Mesenchymal stem cell (in vitro differentiated cells and primary cell): ENCODE measurements at regions not wholly inside any gene's neighbourhood (a gene's known extent, or its start where the extent isn't known, plus 50 kb on each side); places are given as distances from the start of the nearest gene placed in this dataset.

ENCODE experiments used
- DNase-seq: peaks from one replicate; pipeline ENCODE4 v3.0.0-alpha.2; 2013
- H2AFZ ChIP-seq: one replicate; pipeline ENCODE4 v1.6.1; 2013; ENCODE audit warnings: low read depth, mild to moderate bottlenecking, control low read depth, inconsistent platforms, low read length, moderate library complexity
- H2AK5ac ChIP-seq: 2 replicates; pipeline ENCODE4 v1.6.1; 2013; ENCODE audit warnings: low read length, moderate library complexity, mild to moderate bottlenecking, inconsistent platforms; ENCODE audit not compliant: severe bottlenecking
- H2BK120ac ChIP-seq: one replicate; pipeline ENCODE4 v1.6.1; 2013; ENCODE audit warnings: low read depth, mild to moderate bottlenecking, inconsistent platforms, low read length, moderate library complexity
- H2BK12ac ChIP-seq, 2 experiments: one replicate each; pipeline ENCODE4 v1.6.1; 2013; ENCODE audit warnings: inconsistent platforms in 2 of 2, low read length in 2 of 2, mild to moderate bottlenecking in 2 of 2, moderate library complexity in 2 of 2, control low read depth in 1 of 2
- H2BK15ac ChIP-seq: one replicate; pipeline ENCODE4 v1.6.1; 2013; ENCODE audit warnings: mild to moderate bottlenecking, low read depth, inconsistent platforms; ENCODE audit not compliant: poor library complexity, severe bottlenecking
- H2BK5ac ChIP-seq: 2 replicates; pipeline ENCODE4 v1.6.1; 2013; ENCODE audit warnings: low read depth, mild to moderate bottlenecking, low read length, control low read depth, inconsistent platforms; ENCODE audit not compliant: poor library complexity, severe bottlenecking
- H3K14ac ChIP-seq, 2 experiments: one replicate each; pipeline ENCODE4 v1.6.1; 2013; ENCODE audit warnings: inconsistent platforms in 2 of 2, low read length in 2 of 2, control low read depth in 1 of 2, mild to moderate bottlenecking in 1 of 2, moderate library complexity in 1 of 2
- H3K18ac ChIP-seq, 2 experiments: one replicate each; pipeline ENCODE4 v1.6.1; 2013; ENCODE audit warnings: inconsistent platforms in 2 of 2, low read length in 2 of 2, control low read depth in 1 of 2, low read depth in 1 of 2, mild to moderate bottlenecking in 1 of 2
- H3K23ac ChIP-seq, 2 experiments: one replicate each; pipeline ENCODE4 v1.6.1; 2013; ENCODE audit warnings: inconsistent platforms in 2 of 2, low read length in 2 of 2, mild to moderate bottlenecking in 2 of 2, moderate library complexity in 2 of 2, control low read depth in 1 of 2
- H3K27ac ChIP-seq: 2 replicates; pipeline ENCODE4 v1.5.1; 2013; ENCODE audit warnings: mild to moderate bottlenecking, moderate library complexity, low read length, control low read depth, inconsistent platforms; ENCODE audit not compliant: poor library complexity, severe bottlenecking
- H3K27me3 ChIP-seq, 2 experiments: 2 replicates each; pipeline versions ENCODE4 v1.6.1 to v1.7.0; 2013; ENCODE audit warnings: low read length in 2 of 2, mild to moderate bottlenecking in 2 of 2, moderate library complexity in 2 of 2, control low read depth in 1 of 2, inconsistent platforms in 1 of 2; ENCODE audit not compliant: control insufficient read depth in 1 of 2, insufficient read depth in 1 of 2
- H3K36me3 ChIP-seq, 2 experiments: 2 replicates each; pipeline versions ENCODE4 v1.6.1 to v1.7.0; 2013; ENCODE audit warnings: low read length in 2 of 2, control low read depth in 1 of 2, inconsistent platforms in 1 of 2, low read depth in 1 of 2, mild to moderate bottlenecking in 1 of 2; ENCODE audit not compliant: insufficient read depth in 2 of 2, control insufficient read depth in 1 of 2
- H3K4ac ChIP-seq, 2 experiments: one replicate each; pipeline ENCODE4 v1.6.1; 2013; ENCODE audit warnings: inconsistent platforms in 2 of 2, low read length in 2 of 2, mild to moderate bottlenecking in 2 of 2, moderate library complexity in 2 of 2, control low read depth in 1 of 2, low read depth in 1 of 2
- H3K4me1 ChIP-seq: 2 replicates; pipeline ENCODE4 v1.6.1; 2013; ENCODE audit warnings: low read depth, low read length, control low read depth; ENCODE audit not compliant: control insufficient read depth, insufficient read depth
- H3K4me2 ChIP-seq: 2 replicates; pipeline ENCODE4 v1.6.1; 2013; ENCODE audit warnings: low read length, mild to moderate bottlenecking, inconsistent platforms; ENCODE audit not compliant: poor library complexity, severe bottlenecking
- H3K4me3 ChIP-seq, 2 experiments: 2 replicates each; pipeline versions ENCODE4 v1.5.1 to v1.7.0; 2013; ENCODE audit warnings: low read length in 2 of 2, mild to moderate bottlenecking in 2 of 2, control low read depth in 1 of 2, low read depth in 1 of 2; ENCODE audit not compliant: insufficient read depth in 1 of 2
- H3K79me1 ChIP-seq: replicated peaks from 2 replicates; pipeline ENCODE4 v1.6.1; 2013; ENCODE audit warnings: mild to moderate bottlenecking, control low read depth, low read length, inconsistent platforms; ENCODE audit not compliant: poor library complexity, severe bottlenecking
- H3K9ac ChIP-seq: 2 replicates; pipeline ENCODE4 v1.7.0; 2013; ENCODE audit warnings: mild to moderate bottlenecking, low read length, moderate library complexity
- H3K9me3 ChIP-seq: 2 replicates; pipeline ENCODE4 v1.7.0; 2013; ENCODE audit warnings: mild to moderate bottlenecking, low read length; ENCODE audit not compliant: control insufficient read depth
- H4K8ac ChIP-seq: one replicate; pipeline ENCODE4 v1.6.1; 2013; ENCODE audit warnings: inconsistent platforms, mild to moderate bottlenecking, low read length, moderate library complexity
- H4K91ac ChIP-seq: one replicate; pipeline ENCODE4 v1.6.1; 2013; ENCODE audit warnings: mild to moderate bottlenecking, low read length, inconsistent platforms
- WGBS: methylation state at CpG from one replicate; pipeline ENCODE4 v1.1.7; 2013; ENCODE audit warnings: mixed read lengths; 5-methylcytosine and 5-hydroxymethylcytosine counted together

DNA sequence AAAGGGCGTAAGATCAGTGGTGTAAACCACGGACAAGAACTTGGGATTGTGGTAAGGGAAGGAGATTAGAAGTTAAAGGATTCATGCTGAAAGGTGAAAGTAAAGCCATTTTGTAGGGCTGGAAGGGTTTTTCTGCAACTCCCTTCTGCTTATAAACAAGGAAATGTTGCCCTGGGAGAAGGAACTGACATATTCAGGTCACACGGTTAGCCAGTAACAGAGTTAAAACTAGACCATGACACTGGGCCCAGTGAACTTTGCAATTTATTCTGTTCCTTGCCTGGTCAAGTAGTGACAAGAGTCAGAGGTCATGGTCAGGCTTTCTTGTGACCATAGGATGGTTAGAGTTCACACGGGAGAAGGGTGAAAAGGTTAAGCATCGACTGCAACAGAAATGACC, 323.3 kb downstream of the DMRT2 start:
- Histone ChIP-seq H3K4me2 (no peak overlapping the region), H3K4me3 (no peak overlapping the region), H2AK5ac (no peak overlapping the region), H3K9me3 (no peaks in the 10 kb centered on the region), H2BK15ac (no peak overlapping the region), H3K27me3 (no peaks in the 10 kb centered on the region), H2AFZ (no peak overlapping the region), H3K9ac (no peak overlapping the region), H2BK5ac (no peak overlapping the region), H3K4me1 (no peaks in the 10 kb centered on the region), H3K36me3 (no peaks in the 10 kb centered on the region), H2BK12ac (no peak overlapping the region), H2BK120ac (no peak overlapping the region), H4K8ac (no peak overlapping the region), H3K14ac (no peak overlapping the region), H3K79me1 (no peaks in the 10 kb centered on the region), H3K27ac (no peak overlapping the region), H3K23ac (no peak overlapping the region), H3K4ac (no peak overlapping the region), H3K18ac (no peak overlapping the region), H4K91ac (no peak overlapping the region)
- no peak for DNase-seq
- 83% methylated on average over 5 of the region's 5 CpGs for WGBS

DNA sequence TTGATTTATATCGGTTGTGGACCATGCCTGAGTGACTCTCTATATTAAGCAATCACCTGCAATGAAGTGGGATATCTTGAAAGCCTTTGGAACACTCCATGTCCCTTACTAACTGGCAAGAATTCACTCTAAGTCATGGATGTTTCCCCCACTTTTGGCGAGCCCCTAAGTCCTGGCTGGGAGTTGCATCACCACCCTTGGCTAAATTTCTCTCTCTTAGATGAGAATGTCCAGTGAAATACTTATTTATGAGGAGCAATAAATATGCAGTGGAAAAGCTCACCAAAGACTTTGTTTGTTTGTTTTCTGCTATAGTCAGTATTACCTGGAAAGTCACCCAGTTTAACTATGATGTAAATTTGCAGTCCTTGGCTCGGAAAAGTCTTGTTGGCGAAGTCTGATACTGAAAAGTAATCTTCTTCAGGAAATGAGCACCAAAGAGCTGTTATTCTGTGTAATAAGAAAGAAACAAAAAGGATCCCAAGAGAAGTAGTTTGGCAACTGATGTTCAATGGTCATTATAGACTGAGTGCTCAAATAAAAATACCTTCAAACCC, 333.8 kb downstream of the DMRT2 start:
- Histone ChIP-seq H3K14ac (no peak overlapping the region), H2BK5ac (no peak overlapping the region), H2AFZ (no peak overlapping the region), H2BK15ac (no peak overlapping the region), H2BK120ac (no peak overlapping the region), H3K4me1 (no peaks in the 10 kb centered on the region), H2AK5ac (no peak overlapping the region), H3K4me2 (no peak overlapping the region), H3K27me3 (no peaks in the 10 kb centered on the region), H2BK12ac (no peak overlapping the region), H4K8ac (no peak overlapping the region), H3K9ac (no peak overlapping the region), H3K79me1 (no peaks in the 10 kb centered on the region), H3K23ac (no peak overlapping the region), H3K4ac (no peak overlapping the region), H3K27ac (no peak overlapping the region), H3K36me3 (no peaks in the 10 kb centered on the region), H3K4me3 (no peak overlapping the region), H3K18ac (no peak overlapping the region), H3K9me3 (peaks cover 4% of the 10 kb centered on the region), H4K91ac (no peak overlapping the region)
- WGBS = 42% methylated on average over 3 of the region's 4 CpGs
- no peak for DNase-seq

DNA sequence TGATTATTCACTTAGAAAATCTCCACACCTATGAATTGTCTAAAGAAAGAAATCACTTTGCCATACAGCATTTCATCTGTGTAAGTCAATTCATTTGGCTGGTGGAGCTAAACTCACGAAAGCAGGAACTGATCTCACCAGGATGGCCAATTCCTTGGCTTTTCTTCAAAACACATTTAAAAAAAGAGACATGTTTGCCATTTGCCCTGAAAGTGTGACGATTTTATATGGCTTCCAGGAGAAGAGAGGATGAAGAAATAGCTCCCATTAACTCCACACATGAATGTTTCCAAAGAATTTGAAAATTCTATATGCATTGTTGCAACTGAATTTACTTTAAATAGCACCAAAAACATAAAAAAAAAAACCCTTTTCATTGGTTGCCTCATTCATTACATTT, 334.7 kb downstream of the DMRT2 start:
- no peak for DNase-seq
- no peak overlapping the region for H3K4ac ChIP-seq
- no peak overlapping the region for H4K91ac ChIP-seq
- H3K27ac ChIP-seq = no peak overlapping the region
- H2BK12ac ChIP-seq = no peak overlapping the region
- WGBS = 22% methylated on average over 1 of the region's 2 CpGs
- H3K4me3 ChIP-seq = no peak overlapping the region
- H3K36me3 ChIP-seq = no peaks in the 10 kb centered on the region
- no peak overlapping the region for H3K4me2 ChIP-seq
- H3K14ac ChIP-seq = no peak overlapping the region
- H4K8ac ChIP-seq = no peak overlapping the region
- H2BK5ac ChIP-seq = no peak overlapping the region
- no peaks in the 10 kb centered on the region for H3K27me3 ChIP-seq
- H3K9ac ChIP-seq = no peak overlapping the region
- H2BK15ac ChIP-seq = no peak overlapping the region
- peaks cover 4% of the 10 kb centered on the region for H3K9me3 ChIP-seq
- no peaks in the 10 kb centered on the region for H3K79me1 ChIP-seq
- H3K18ac ChIP-seq = no peak overlapping the region
- H2AFZ ChIP-seq = no peak overlapping the region
- H3K4me1 ChIP-seq = no peaks in the 10 kb centered on the region
- no peak overlapping the region for H2BK120ac ChIP-seq
- H3K23ac ChIP-seq = no peak overlapping the region
- H2AK5ac ChIP-seq = no peak overlapping the region

- no peak for DNase-seq
- H3K9me3 ChIP-seq = no peaks in the 10 kb centered on the region
- no peak overlapping the region for H3K4ac ChIP-seq
- no peaks in the 10 kb centered on the region for H3K79me1 ChIP-seq
- H3K4me1 ChIP-seq = no peaks in the 10 kb centered on the region
- H3K23ac ChIP-seq = no peak overlapping the region
- no peak overlapping the region for H4K91ac ChIP-seq
- no peak overlapping the region for H3K9ac ChIP-seq
- H3K27ac ChIP-seq = no peak overlapping the region
- H2BK5ac ChIP-seq = no peak overlapping the region
- no peak overlapping the region for H3K4me2 ChIP-seq
- no peak overlapping the region for H4K8ac ChIP-seq
- H3K14ac ChIP-seq = no peak overlapping the region
- no peak overlapping the region for H2BK12ac ChIP-seq
- no peak overlapping the region for H2BK15ac ChIP-seq
- no peak overlapping the region for H2BK120ac ChIP-seq
- H2AFZ ChIP-seq = no peak overlapping the region
- no peaks in the 10 kb centered on the region for H3K36me3 ChIP-seq
- no peaks in the 10 kb centered on the region for H3K27me3 ChIP-seq
- no peak overlapping the region for H2AK5ac ChIP-seq
- WGBS = 43% methylated on average over 3 of the region's 4 CpGs
- H3K18ac ChIP-seq = no peak overlapping the region
- no peak overlapping the region for H3K4me3 ChIP-seq
Measured at GRCh38 chr9:1386420-1386819, 336.3 kb downstream of the DMRT2 start.
